GM18907 (cell line): ENCODE measurements at regions not wholly inside any gene's neighbourhood (a gene's known extent, or its start where the extent isn't known, plus 50 kb on each side); places are given as distances from the start of the nearest gene placed in this dataset.

Experiments
- ATAC-seq: cut with Tn5 transposase; IDR thresholded peaks from one replicate; pipeline ENCODE4 v1.9.1; 2021; ENCODE audit warnings: mild to moderate bottlenecking, moderate library complexity; ENCODE audit not compliant: unreplicated experiment

DNA sequence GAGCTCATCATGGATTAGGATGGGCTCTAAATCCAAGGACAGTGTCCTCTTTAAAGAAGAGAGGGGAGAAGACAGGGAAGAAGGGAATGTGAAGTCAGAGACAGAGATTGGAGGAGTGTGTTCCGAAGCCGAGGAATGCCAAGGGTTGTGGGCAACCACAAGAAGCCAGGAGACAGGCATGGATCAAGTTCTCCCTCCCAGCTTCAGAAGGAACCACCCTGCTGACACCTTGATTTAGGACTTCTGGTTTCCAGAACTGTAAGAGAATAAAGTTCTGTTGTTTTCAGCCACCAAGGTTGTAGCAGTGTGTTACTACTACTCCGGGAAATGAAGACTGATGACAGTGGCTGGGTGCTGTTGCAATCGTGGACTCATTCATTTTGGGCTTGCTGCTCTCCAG lies 120.1 kb downstream of the RPS12 start:
- no peak for ATAC-seq

DNA sequence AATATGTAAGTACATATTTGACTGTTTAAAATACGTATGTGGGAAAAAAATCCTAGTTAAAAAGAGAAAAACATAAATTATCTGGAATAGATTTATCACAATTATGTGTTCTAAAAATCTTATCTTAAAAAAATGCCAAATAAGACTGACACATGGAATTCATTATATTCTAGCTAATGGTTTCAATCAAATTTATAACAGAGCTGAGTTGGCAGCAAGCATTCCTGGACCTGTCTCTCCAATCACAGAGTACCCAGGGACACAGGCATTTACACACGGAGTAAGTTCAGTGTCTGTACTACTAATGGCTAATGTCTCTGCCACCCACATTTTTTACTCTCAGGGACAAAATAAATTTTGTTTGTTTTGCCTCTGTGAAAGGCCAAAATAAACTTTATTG lies 122.3 kb downstream of the RPS12 start:
- ATAC-seq, result no peak

DNA sequence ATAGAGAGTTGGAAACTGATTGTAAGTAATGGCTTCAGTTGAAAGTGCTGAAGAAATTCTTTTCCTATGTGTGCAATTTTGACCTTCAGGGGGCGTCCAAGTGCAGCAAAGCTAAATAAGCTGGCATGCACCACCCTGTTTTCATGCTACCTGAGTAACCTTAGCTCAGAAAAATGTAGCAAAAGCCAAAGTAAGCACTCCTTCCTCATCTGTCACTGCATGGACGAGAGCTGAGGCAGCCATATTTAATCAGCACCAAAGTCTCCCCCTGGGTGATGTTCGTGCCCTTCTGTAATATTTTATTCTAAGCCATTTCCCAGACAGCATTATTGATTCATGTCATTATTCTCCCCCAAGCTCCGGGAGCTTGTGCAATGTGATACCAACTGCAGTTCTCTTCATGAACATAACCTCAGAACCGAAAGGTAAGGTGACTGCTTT lies 123.1 kb downstream of the RPS12 start:
- ATAC-seq, result no peak

DNA sequence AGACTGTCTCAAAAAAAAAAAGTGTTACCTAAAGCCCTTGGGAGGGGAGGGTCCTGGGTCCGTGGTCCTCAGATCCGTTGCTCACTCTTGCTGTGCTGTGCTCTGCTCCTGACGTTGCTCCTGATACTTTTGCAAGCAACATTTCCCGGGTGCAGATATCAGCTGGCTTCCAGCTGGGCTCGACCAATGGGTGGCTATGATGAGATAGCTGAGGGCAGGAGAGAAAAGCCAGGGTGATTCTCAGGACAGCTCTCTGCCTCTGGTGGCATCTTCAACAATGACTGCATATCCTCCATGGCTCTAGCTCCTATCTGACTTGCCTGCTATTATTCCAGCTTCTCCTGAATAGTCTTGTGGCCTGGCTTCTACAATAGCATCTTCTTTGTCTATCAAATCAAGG lies 134.5 kb downstream of the RPS12 start:
- ATAC-seq, result no peak

DNA sequence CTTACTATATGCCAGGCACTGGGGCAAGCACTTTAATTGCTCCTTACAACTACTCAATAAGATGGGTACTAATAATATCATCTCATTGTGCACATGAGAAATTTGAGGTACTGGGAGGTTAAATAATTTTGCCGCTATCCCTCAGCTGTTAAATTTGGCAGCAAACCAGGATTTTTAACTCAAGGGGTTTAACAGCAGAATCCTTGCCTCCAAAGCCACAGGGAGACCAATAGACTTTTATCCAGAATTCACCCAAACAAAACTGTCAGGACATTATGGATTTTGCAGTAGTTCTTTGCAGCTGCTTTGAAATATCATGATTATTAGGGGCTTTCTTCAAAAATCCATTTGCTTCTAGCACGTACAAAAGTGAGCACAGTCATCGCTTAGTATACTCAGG lies 136.2 kb downstream of the RPS12 start:
- no peak for ATAC-seq

DNA sequence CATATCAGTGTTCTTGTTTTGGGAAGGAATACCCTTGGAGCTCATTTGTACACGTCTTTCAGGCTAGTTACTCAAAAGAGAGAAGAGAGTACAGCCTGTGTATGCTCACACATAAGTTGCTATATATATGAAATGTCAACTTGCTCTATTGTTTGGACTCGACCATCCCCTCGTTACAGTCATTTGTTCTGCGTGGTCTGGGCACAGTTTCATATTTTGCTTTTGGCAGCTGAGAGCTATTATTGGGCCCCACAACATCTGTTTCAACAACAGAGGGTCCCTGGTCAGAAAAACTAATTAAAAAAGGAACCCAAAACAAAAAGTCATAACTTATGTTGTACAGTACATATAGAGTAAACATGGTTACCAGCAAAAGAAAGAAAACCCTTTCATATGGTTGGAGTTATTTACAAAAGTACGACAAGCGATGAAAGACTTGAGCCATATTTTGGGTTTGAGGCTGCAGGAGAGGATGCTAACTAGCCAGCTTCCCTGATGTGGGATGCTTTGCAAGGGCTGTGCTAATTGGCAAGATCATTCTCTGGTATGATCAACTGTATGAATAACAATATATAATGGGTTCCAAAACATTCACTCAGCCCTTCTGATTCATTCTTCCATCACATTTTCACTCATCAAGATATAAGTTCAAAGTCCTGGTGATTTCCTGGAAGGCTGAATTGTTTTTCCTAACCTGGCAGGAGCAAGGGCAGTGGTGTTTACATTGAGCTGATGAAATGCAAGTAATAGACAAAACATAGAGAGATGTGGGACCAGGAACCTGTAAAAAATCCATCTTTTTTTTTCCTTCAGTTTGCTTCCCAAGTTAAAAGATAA lies 137.9 kb downstream of the RPS12 start:
- no peak for ATAC-seq

DNA sequence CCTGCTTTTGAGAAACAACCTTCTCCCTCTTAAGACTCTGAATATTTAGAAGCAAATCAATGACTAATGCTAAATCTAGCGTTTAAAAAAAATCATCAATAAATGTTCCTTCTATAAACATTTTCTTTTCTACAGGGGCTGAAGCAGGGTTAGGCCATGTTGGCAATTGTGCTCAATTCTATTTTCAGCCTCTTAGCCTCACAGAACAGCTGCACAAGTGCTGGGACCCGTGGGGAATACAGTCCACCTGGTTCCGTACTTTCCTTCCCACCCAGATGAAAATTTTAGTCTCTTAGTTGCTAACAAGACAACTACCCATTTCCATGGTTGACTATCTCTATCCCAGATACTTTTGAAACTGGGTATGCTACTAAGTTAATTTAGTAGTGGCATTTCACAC lies 138.6 kb downstream of the RPS12 start:
- no peak for ATAC-seq

DNA sequence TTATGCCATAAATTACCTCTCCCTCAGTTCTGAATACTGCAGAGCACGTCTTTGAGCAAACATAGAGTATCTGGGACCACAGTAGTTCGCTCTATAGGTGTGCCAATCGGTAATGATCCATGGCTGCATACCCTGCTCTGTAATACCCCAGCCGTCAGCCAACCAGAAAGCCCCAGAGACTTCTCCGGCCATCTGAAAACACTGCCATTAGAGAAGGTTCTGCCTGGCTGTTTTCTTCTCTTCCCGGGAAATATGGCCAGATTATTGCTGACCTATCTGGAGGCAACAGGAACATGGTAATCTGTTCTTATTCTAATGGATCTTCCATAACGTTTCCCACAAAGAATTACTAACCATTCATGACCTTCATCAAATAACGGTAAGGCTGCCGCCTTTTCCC lies 139.9 kb downstream of the RPS12 start:
- no peak for ATAC-seq

DNA sequence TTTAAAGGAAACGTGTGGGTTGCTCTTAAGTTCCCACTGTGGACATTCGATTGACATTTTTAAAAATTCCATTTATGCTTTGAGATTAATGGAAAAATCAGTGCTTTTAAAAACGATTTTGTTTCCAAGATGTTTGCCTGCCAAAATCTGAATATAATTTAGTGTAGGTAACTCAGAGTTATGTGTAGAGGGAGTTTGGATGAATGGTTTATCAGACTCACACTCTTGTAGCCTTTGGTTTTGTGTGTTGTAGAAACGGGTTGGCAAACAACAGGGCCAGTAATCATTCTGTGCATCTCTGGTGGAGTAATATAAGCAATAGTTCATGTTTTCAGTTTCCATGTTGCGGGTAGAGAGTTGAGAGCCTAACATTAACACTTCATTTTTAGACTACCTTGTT lies 140.6 kb downstream of the RPS12 start:
- ATAC-seq, result no peak

DNA sequence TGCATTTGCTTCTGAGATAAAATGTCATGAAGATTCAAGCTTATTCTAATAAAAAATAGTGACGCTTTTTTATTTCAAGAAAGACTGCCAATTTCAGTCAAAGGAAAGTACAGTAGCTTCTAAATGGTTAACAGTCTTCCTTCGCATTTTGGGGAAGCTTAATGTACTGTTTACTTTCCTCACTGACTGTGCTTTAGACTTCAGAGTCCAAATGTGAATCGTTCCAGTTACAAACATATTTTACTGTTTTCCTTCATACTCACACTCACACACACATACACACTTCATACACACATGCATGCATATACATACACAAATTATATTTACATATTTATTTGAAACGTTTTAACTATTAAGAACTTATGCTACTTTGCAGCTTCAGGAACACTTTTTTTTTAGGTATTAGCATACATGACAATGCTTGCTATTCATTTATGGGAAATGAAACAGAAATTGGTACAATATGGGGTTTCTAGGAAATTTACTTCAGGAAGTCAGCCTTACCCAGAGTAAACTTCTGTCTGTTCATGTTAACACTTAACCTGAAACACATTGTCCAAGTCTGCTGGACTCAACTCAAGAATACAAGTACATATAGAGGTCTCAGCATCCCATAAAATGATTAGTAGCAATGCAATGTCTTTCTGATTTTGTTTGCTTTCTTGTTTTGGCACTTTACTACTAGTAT lies 145.4 kb downstream of the RPS12 start:
- ATAC-seq, result no peak

DNA sequence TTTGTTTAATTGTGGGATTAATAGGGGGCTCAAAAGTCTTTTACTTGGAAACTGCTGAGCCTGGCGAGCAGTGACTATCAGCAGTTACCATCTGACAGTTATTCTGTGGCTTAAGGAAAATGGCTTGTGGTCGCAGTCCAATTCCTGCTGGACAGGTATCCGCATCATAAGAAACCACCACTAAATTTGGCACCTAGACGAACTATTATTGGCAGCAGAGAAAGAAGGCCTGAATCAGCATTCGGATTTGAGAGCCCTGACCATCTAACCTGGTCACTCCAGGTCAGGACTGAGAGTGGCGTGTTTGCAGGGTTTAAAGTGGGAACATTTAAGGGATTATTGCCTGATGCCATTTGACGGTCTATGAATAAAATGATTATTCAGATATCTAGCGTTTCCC lies 146.4 kb downstream of the RPS12 start:
- ATAC-seq, result no peak

DNA sequence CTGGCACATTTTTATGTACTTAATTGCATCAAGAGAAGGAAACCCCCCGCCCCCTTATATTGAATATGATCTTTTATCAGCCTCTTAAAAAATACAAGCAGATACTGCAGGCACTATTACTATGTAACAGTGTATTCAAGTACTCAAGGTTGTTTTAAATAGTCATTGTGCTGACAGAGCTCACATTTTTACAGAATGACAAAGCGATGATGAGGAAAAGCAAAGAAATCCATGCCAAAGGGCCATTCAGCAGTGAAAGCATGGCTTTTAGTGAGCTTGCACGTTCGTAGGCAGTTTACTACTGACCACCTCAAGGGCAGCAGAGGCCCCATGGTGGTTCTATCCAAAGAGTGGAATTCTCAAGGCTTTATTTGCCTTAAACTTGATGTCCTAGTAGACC lies 146.8 kb downstream of the RPS12 start:
- ATAC-seq, result no peak

DNA sequence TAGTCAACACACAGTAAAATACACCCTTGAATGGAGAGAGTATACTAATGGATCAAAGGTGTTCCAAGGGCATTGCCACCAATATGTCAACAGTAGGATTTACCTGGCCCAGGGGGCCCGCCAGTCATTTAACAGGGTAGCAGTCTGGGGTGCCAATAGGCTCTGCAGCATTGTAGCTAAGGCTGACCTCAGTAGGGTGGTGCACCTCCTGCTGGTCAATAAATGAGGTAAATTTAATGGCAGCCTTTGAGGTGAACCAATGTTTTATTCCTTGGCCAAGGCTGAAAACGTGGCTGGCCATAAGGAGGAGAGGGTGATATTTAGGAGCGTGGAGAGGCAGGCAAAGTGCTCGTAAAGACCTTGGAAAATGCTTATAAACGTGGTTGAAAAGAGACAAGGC lies 147.2 kb downstream of the RPS12 start:
- no peak for ATAC-seq

DNA sequence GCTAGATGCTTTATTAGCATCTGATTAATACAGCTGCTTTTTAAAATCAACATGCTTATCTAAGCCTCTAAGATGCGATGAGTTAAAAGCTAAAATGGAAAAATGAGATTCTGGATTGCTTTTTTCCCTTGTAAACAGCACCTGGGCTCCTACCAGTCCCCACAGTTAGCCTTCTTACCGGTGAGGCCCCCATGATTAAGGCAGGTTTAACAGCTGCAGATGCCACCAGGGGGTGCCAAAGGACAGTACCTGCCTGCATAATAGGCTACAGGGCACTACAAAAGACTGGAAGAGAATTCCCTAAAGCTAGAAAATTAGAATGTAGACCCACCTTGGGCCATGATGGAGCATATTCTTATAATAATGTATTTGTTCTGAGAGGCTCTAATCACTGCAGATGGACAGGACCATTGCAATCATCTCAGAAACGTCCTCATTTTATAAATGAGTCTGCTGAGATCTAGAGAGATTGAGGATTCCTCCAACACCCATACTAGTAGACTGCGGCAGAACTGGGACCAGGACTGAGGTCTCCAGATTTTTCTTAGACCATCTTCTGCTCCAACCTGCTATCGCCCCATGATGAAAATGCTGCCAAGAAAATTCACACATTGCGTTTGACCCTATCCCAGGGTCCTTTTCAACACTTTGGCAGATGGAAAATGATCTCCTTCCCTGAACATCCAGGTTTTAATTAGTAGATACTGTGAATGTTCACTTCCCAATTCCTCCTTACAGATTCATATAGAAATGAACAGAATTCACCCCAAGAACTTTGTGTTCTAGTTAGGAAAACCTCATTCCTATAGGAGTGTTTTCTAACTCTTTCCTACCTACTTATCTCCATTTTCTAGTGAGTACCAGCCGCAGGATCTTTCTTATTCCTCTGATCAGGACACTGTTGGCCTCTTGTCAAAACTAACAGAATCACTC lies 148.8 kb downstream of the RPS12 start:
- peak; percentile 92 for ATAC-seq

DNA sequence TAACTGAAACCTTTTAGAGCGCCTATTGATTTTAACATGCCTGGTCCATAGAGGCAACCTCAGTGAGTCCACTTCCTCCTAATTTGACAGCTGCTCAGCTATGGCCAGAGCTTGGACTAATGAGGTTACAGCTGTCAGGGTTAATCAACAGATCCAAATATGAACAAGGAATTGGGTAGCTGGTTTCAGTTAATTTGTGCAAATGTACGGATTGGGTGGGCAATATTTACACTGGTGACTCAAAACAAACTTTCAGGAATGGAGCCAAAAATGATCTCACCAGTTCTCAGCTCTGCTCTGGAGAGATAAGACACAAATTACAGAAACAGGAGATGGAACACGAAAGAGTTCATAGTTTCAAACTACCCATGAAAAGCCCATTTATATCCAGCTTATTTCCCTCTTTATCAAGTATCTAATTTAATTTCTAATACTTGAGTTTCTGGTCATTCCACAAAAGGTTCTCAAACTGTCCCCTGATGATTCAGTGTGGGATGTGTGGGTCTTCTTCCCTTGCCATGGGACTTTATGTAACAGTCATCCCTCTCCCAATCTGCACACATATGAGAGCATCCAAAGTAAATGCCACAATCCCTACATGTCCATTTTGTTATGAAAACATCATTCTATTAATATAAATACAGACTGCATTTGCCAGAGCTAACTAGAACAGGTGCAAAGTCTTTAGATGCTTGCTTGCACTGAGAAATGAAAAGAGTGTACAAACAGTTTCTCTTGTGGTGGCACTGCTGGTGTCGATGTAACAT lies 149.9 kb downstream of the RPS12 start:
- ATAC-seq, result no peak

DNA sequence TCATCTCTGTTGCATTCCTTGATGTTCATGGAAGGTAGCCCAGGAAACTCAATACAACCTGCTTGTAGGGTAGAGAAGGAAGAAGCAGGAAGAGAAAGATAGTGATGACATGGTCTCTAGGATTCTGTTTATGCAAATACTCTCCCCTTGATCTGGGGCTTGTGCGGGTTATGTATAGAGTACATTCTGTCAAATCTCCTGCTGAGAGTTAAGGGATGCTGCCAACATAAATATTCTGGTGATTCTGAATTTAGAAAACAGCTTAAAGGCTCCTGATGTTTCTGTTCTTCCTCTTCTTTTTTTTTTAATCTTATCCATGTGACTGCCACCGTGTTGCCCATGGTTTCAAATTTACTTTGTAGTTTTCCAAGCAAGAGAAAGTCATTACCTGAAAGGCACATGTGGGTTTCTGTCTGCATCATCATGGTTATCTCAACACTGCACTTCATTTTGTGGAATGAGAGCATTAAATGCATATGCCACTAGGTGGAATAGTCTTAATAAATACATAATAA lies 150.6 kb downstream of the RPS12 start:
- no peak for ATAC-seq

DNA sequence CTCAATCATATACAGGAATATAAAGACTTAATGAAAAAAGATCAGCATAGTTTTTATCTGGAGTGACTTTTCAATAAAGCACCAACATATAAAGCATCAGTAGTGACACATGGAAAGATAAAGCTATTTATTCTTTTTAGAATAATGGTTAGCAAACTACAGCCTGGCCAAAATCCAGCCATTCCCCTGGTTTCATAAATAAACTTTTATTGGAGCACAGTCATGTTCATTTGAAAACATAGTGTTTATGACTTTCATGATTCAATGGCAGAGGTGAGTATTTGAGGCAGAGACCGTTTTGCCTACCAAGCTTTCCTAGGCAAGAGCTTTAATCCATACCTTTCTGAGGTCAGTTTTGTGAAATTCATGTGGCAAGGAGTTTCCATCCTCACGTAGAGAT lies 153.5 kb downstream of the RPS12 start:
- no peak for ATAC-seq

DNA sequence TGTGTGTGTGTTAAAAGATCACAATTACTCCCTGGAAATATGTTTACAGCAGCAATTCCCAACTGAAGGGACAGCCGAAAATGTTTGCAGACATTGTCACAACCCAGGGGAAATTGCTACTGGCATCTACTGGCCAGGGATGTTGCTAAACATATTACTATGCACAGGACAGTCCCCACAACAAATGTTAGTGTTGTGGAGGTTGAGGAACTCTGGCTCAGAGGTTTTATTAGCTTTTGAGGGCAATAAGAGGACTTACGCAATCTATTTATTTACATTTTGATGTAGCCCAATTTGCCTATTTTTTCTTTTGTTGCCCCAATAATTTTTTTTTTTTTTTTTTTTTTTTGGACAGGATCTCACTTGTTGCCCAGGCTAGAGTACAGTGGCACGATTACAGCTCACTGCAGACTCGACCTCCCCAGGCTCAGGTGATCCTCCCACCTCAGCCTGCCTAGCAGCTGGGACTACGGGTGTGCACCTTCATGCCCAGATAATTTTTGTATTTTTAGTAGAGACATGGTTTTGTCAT lies 154.1 kb downstream of the RPS12 start:
- no peak for ATAC-seq

DNA sequence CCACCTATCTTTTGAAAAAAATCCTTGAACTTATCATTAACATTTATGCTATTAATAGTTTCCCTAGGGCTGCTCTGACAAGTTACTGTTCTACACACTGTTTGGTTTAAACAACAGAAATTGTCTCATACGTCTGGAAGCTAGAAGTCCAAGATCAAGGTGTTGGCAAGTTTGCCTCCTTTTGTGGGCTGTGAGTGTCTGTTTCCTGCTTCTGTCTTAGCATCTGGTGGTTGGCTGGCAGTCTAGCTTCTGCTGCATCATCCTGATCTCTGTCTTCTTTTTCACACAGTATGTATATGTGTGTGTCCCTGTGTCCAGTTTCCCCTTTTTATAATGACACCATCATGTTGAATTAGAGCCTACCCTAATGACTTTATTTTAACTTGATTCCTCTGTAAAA lies 154.8 kb downstream of the RPS12 start:
- no peak for ATAC-seq

DNA sequence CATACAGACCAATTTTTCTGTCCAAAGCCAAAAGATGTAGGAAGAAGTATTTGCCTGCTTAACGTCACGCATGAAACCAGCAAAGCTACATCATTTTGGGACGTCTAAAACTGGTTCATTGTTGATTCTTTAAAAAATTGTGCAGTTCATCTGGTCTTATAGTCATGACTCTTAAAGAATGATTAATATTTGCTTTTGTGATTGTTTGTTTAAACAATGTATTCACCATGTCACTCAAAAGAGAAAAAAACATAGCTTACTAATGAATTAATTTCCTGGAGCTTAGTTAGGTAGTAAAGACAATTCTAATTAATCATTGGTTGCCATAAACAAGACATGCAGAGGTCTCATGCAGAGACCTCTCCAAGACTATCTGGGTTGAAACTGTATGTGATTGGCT lies 157.3 kb downstream of the RPS12 start:
- no peak for ATAC-seq
